Colonic mucosa (tissue), 4 donors: ENCODE measurements at regions not wholly inside any gene's neighbourhood (a gene's known extent, or its start where the extent isn't known, plus 50 kb on each side); places are given as distances from the start of the nearest gene placed in this dataset.

Experiments
- DNase-seq: peaks from one replicate; pipeline ENCODE4 v3.0.0-alpha.2; 2020
- H3K27ac ChIP-seq: fragments of 200-600 bp; one replicate; pipeline ENCODE4 v1.8.0; 2021
- H3K27me3 ChIP-seq: fragments of 200-600 bp; one replicate; pipeline ENCODE4 v1.8.0; 2021
- H3K36me3 ChIP-seq: fragments of 200-600 bp; one replicate; pipeline ENCODE4 v1.8.0; 2021
- H3K4me1 ChIP-seq: fragments of 200-600 bp; one replicate; pipeline ENCODE4 v1.8.0; 2021; ENCODE audit warnings: mild to moderate bottlenecking
- H3K4me3 ChIP-seq: fragments of 200-600 bp; one replicate; pipeline ENCODE4 v1.8.0; 2021
- H3K9ac ChIP-seq, 2 donors: one replicate each; pipeline ENCODE4 v1.7.0; 2013; ENCODE audit warnings: control low read depth in 2 of 2, low read depth in 2 of 2, low read length in 2 of 2
- H3K9me3 ChIP-seq: fragments of 200-600 bp; one replicate; pipeline ENCODE4 v1.8.0; 2021
- intact Hi-C: fragments of 100-400 bp; cut with DNase I; formaldehyde crosslinking; loops from one replicate; pipeline ENCODE4 v1.14.1; 2022
- TF ChIP-seq, protein P1 (sequence below): fragments of 200-600 bp; IDR thresholded peaks from one replicate; pipeline ENCODE4 v1.8.0; 2022; ENCODE audit warnings: antibody characterized with exemption, mild to moderate bottlenecking
- donor health status: healthy.
- donor health status: DM: no; HTN: no; CAD: no.
- donor health status: DM: no; HTN: no; CAD: no.

DNA sequence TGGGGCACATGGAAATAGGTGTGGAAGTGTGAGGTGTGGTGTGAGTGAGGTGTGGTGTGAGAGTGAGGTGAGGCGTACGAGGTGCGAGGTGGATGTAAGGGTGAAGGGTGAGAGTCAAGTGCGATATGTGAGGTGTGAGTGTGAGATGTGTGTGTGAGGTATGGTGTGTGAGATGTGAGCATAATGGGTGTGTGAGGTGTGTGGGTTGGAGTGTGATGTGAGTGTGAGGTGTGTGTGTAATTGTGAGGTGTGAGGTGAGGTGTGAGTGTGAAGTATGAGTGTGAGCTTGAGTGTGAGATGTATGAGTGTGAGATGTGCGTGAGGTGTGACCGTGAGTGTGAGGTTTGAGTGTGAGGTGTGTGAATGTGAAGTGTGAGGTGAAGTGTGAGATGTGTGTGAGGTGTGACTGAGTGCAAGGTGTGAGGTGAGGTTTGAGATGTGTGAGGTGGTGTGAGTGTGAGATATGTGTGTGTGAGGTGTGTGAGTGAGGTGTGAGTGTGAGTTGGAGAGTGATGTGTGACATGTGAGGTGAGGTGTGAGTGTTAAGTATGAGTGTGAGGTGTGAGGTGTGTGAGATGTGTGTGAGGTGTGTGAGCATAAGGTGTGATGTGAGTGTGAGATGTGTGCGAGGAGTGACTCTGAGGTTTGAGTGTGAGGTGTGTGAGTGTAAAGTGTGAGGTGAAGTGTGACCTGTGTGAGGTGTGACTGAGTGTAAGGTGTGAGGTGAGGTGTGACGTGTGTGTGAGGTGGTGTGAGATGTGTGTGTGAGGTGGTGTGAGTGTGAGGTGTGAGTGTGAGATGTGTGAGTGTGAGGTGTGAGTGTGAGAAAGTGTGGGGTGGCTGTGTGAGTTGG is 354.0 kb downstream of the FOXL1 start:
- intact Hi-C loops = no loop called here
- H3K4me1 ChIP-seq = no peaks in the 10 kb centered on the region
- no peak overlapping the region for H3K9ac ChIP-seq
- TF ChIP-seq, protein P1, sequence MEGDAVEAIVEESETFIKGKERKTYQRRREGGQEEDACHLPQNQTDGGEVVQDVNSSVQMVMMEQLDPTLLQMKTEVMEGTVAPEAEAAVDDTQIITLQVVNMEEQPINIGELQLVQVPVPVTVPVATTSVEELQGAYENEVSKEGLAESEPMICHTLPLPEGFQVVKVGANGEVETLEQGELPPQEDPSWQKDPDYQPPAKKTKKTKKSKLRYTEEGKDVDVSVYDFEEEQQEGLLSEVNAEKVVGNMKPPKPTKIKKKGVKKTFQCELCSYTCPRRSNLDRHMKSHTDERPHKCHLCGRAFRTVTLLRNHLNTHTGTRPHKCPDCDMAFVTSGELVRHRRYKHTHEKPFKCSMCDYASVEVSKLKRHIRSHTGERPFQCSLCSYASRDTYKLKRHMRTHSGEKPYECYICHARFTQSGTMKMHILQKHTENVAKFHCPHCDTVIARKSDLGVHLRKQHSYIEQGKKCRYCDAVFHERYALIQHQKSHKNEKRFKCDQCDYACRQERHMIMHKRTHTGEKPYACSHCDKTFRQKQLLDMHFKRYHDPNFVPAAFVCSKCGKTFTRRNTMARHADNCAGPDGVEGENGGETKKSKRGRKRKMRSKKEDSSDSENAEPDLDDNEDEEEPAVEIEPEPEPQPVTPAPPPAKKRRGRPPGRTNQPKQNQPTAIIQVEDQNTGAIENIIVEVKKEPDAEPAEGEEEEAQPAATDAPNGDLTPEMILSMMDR = no peak
- H3K9me3 ChIP-seq = no peaks in the 10 kb centered on the region
- H3K27ac ChIP-seq = no peak overlapping the region
- no peak for DNase-seq
- no peak overlapping the region for H3K4me3 ChIP-seq
- H3K36me3 ChIP-seq = no peaks in the 10 kb centered on the region
- peaks cover 3% of the 10 kb centered on the region for H3K27me3 ChIP-seq

DNA sequence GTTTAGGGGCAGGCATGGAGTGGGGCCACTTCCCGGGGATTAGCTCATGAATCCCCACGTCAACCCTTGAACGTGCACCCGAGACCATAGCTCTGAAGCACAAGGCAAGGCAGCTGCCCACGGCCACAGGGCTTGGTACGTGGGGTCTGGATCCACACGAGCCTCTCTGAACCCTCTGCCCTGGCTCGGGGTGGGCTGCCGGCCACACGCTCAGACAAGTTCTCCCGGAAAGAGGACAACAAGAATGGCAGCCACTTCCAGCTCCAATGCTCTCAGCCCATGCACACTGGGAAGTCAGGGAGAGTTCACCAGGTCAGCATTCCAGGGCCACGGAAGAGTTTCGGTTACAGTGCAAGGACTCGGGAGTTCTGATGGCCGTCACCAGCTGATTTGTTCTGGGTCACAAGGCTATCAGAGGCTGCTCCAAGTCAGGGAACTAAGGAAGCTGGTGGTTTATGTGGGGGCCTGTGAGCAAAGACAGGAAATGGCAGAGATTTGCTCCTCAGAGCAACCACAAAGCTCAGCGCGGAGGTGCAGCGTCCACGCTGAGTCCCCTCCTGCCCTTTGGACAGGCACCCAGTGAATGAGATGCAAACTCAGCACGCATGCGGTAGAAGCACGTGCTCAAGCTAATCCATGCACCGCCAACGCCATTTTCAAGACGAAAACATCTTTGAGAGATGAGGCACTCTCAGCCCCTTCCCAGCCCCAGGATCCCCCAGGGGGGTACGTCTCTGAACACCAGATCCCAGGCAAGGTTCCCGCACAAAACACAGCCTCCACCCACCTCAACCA is 356.4 kb downstream of the FOXL1 start:
- no peaks in the 10 kb centered on the region for H3K36me3 ChIP-seq
- H3K27me3 ChIP-seq = no peaks in the 10 kb centered on the region
- H3K27ac ChIP-seq = no peak overlapping the region
- no peak for DNase-seq
- no peaks in the 10 kb centered on the region for H3K4me1 ChIP-seq
- intact Hi-C loops = no loop called here
- H3K9ac ChIP-seq = no peak overlapping the region
- no peak overlapping the region for H3K4me3 ChIP-seq
- H3K9me3 ChIP-seq = no peaks in the 10 kb centered on the region
- TF ChIP-seq, protein P1 = no peak

DNA sequence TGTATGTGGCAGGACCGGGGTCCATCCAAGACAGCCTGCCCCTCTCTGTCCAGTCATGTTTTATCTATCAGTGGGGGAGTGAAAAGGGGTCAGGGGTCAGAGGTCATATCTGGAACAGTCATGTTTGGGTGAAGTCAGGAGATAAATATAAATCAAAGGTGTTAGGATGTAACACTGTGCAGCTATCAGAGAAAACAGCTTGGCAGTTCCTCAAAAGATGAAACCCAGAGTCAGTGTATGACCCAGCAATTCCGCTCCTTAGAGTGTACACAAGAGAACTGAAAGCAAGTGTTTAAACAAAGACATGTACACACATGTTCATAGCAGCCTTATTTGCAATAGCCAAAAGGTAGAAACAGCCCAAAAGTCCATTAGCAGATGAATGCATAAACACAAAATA is 361.3 kb downstream of the FOXL1 start:
- no peak overlapping the region for H3K27ac ChIP-seq
- H3K9me3 ChIP-seq = no peaks in the 10 kb centered on the region
- TF ChIP-seq, protein P1 = no peak
- intact Hi-C loops = no loop called here
- DNase-seq = no peak
- H3K9ac ChIP-seq = no peak overlapping the region
- no peaks in the 10 kb centered on the region for H3K4me1 ChIP-seq
- H3K27me3 ChIP-seq = no peaks in the 10 kb centered on the region
- no peak overlapping the region for H3K4me3 ChIP-seq
- H3K36me3 ChIP-seq = no peaks in the 10 kb centered on the region

DNA sequence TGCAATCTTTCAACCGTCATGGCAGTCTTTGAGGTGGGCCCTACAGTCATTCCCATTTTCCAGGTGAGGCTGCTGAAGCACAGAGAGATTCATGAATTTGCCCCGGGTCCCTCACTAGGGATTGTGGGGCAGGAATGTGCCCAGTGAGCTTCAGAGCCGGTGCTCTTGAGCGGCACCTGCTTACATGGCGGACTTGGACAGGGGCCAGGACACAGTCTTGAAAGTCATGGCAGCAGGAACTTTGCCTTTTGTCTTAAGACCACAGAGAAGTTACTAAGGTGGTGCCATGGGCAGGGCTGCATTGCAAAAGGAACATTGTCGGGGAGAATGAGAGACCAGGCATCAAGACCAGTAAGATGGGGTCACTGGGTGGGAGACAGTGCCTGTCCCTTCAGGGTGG is 363.4 kb downstream of the FOXL1 start:
- H3K4me3 ChIP-seq = no peak overlapping the region
- H3K9ac ChIP-seq = no peak overlapping the region
- no peak overlapping the region for H3K27ac ChIP-seq
- no peaks in the 10 kb centered on the region for H3K36me3 ChIP-seq
- H3K9me3 ChIP-seq = no peaks in the 10 kb centered on the region
- intact Hi-C loops = no loop called here
- DNase-seq = no peak
- TF ChIP-seq, protein P1 = no peak
- no peaks in the 10 kb centered on the region for H3K4me1 ChIP-seq
- H3K27me3 ChIP-seq = no peaks in the 10 kb centered on the region

DNA sequence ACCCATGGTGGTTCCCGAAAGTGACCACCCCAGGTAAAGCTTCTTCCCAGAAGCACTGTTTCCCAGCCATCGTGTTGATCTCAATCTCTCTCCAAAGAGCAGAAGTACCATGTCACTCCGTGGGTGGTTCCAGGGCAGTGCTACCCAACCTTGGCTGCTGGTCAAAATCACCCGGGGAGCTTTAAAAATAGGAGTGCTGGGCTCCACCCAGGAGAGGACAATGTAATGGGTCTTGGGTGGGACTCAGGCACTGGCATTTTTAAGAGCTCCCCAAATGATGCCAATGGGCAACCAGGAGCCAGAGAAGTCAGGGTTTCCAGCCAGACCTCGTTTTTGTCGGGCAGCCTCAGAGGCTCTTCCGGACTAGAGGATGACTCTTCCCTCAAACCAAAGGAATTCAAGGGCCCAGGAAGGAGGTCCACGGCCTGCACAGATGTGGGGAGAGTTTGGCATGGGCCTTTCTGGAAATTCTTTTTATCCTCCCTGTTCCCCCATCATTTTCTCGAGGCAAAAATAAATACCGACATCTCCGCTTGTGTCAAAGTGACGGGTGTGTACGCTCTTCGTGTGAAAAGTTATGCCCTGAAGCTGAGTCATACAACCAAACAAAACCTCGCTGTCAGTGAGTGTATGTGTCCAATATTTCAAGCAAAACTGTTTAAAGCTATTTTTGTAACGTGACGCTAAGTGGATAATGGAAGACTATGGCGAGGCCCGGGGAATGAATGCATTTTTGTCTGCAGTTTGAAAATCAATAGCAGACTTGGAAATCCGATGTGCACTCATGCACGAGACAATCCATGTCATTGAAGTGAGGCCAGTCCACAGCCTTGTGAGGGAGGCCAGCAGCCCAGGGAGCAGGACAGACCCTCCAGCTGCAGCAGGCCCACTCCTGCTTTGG is 364.1 kb downstream of the FOXL1 start:
- H3K9me3 ChIP-seq = no peaks in the 10 kb centered on the region
- no peaks in the 10 kb centered on the region for H3K36me3 ChIP-seq
- TF ChIP-seq, protein P1 = no peak
- intact Hi-C loops = no loop called here
- no peak for DNase-seq
- no peak overlapping the region for H3K4me3 ChIP-seq
- H3K4me1 ChIP-seq = no peaks in the 10 kb centered on the region
- H3K27me3 ChIP-seq = no peaks in the 10 kb centered on the region
- no peak overlapping the region for H3K27ac ChIP-seq
- H3K9ac ChIP-seq = no peak overlapping the region
